HepG2 (cell line): ENCODE measurements at regions not wholly inside any gene's neighbourhood (a gene's known extent, or its start where the extent isn't known, plus 50 kb on each side); places are given as distances from the start of the nearest gene placed in this dataset.

ENCODE experiments used
- ATAC-seq: fragments of 200-7000 bp; cut with Tn5 transposase; 3 replicates; pipeline ENCODE4 v1.9.1; 2020; ENCODE audit warnings: mild to moderate bottlenecking, moderate library complexity
- BruUV-seq: library from RNA; stranded (reverse); fragments of 400-500 nt; replicated peaks from 2 replicates; lab custom pipeline; 2021; lab: Mats Ljungman, UMichigan
- CTCF ChIA-PET: fragments of 300-600 bp; formaldehyde crosslinking; extraction: SDS; loops from one replicate; lab custom pipeline; 2021; ENCODE audit warnings: low total read pairs, inconsistent platforms, low intra/inter-chr PET ratio; lab: Yijun Ruan, JAX
- POLR2A ChIA-PET: fragments of 350-600 bp; sonication (Branson Sonifier 250); formaldehyde crosslinking; loops from one replicate; lab custom pipeline; 2020; ENCODE audit warnings: antibody characterized with exemption, inconsistent platforms; lab: Yijun Ruan, JAX
- DNase-seq: peaks from one replicate; pipeline ENCODE4 v3.0.0-alpha.2; 2015; ENCODE audit warnings: low spot score
- FAIRE-seq: peaks from 3 replicates; lab custom pipeline; 2011; peaks lifted over from hg19 to GRCh38; lab: Jason Lieb, UNC
- H2AFZ ChIP-seq: one replicate; pipeline ENCODE4 v1.6.1; 2011; ENCODE audit warnings: low read length, inconsistent platforms
- H3K27ac ChIP-seq: fragments of 300-600 bp; 3 replicates; pipeline ENCODE4 v1.8.0; 2011; ENCODE audit warnings: mixed run types, mild to moderate bottlenecking, mixed read lengths, low read length, inconsistent platforms; ENCODE audit not compliant: insufficient read depth; ENCODE audit errors: extremely low read length
- H3K27me3 ChIP-seq, 2 experiments: fragments of 200-600 bp in 1 of 2; 2 replicates in 1 of 2; 3 replicates in 1 of 2; pipeline versions ENCODE4 v1.6.0 to v1.8.0; 2011; ENCODE audit warnings: low read length in 2 of 2, mild to moderate bottlenecking in 2 of 2, moderate library complexity in 2 of 2, inconsistent platforms in 1 of 2; ENCODE audit not compliant: insufficient read depth in 2 of 2, control insufficient read depth in 1 of 2
- H3K36me3 ChIP-seq, 2 experiments: fragments of 200-600 bp in 1 of 2; replicated peaks in 1 of 2; 2 replicates in 1 of 2; 3 replicates in 1 of 2; pipeline versions ENCODE4 v1.5.1 to v1.8.0; 2011; ENCODE audit warnings: low read length in 2 of 2, inconsistent platforms in 1 of 2; ENCODE audit not compliant: insufficient read depth in 2 of 2, control insufficient read depth in 1 of 2
- H3K4me1 ChIP-seq: 2 replicates; pipeline ENCODE4 v1.5.1; 2012; ENCODE audit warnings: low read length, inconsistent platforms; ENCODE audit not compliant: insufficient read depth
- H3K4me2 ChIP-seq: 2 replicates; pipeline ENCODE4 v1.6.0; 2011; ENCODE audit warnings: low read depth, low read length, inconsistent platforms
- H3K4me3 ChIP-seq, 3 experiments: fragments of 200-600 bp in 1 of 3; sonication (generic), shearing (Covaris generic) in 1 of 3; replicated peaks in 1 of 3; 2 replicates each; pipeline ENCODE4 v1.5.1; 2011 to 2016; ENCODE audit warnings: low read length in 3 of 3, inconsistent platforms in 2 of 3, low read depth in 2 of 3, mild to moderate bottlenecking in 2 of 3, control low read depth in 1 of 3, mixed read lengths in 1 of 3; ENCODE audit not compliant: insufficient read depth in 1 of 3
- H3K79me2 ChIP-seq: one replicate; pipeline ENCODE4 v1.6.1; 2011; ENCODE audit warnings: low read length, inconsistent platforms; ENCODE audit not compliant: insufficient read depth
- H3K9ac ChIP-seq: 2 replicates; pipeline ENCODE4 v1.6.0; 2011; ENCODE audit warnings: mild to moderate bottlenecking, low read depth, low read length, inconsistent platforms; ENCODE audit not compliant: insufficient read depth
- H3K9me3 ChIP-seq: 2 replicates; pipeline ENCODE4 v1.5.1; 2012; ENCODE audit warnings: mild to moderate bottlenecking, low read length
- H4K20me1 ChIP-seq: 2 replicates; pipeline ENCODE4 v1.6.0; 2011; ENCODE audit warnings: inconsistent platforms, mild to moderate bottlenecking, low read length, moderate library complexity; ENCODE audit not compliant: insufficient read depth
- ADNP ChIP-seq: sonication (generic); formaldehyde crosslinking; IDR thresholded peaks from 2 replicates; pipeline ENCODE4 v1.4.0; 2020; ENCODE audit warnings: missing genetic modification reagents
- ESRRA ChIP-seq: sonication (generic); formaldehyde crosslinking; IDR thresholded peaks from 2 replicates; pipeline ENCODE4 v1.5.1; 2020; ENCODE audit warnings: mild to moderate bottlenecking, low read depth, missing genetic modification reagents
- GTF2F1 ChIP-seq: fragments of 150-350 bp; IDR thresholded peaks from 2 replicates; pipeline ENCODE4 v1.6.1; 2014; ENCODE audit warnings: low read length
- KLF11 ChIP-seq: IDR thresholded peaks from 2 replicates; pipeline ENCODE4 v1.6.1; 2016; ENCODE audit warnings: missing compliant biosample characterization
- MED13 ChIP-seq: sonication (generic); formaldehyde crosslinking; IDR thresholded peaks from 2 replicates; pipeline ENCODE4 v1.5.0; 2020; ENCODE audit warnings: missing genetic modification reagents
- MTF1 ChIP-seq: sonication (generic); formaldehyde crosslinking; IDR thresholded peaks from 2 replicates; pipeline ENCODE4 v1.5.0; 2020; ENCODE audit warnings: missing genetic modification reagents
- NONO ChIP-seq, 2 experiments: fragments of 450-650 bp in 1 of 2; sonication (generic) in 1 of 2; formaldehyde crosslinking in 1 of 2; IDR thresholded peaks in 1 of 2; conservative IDR thresholded peaks in 1 of 2; 2 replicates each; pipeline versions ENCODE4 v1.6.1 to v1.8.0; 2017 to 2022; ENCODE audit warnings: mild to moderate bottlenecking in 1 of 2, missing genetic modification reagents in 1 of 2, moderate library complexity in 1 of 2
- PHF8 ChIP-seq: sonication (generic); formaldehyde crosslinking; IDR thresholded peaks from 2 replicates; pipeline ENCODE4 v1.5.0; 2020; ENCODE audit warnings: missing genetic modification reagents
- RFX1 ChIP-seq: fragments of 450-650 bp; IDR thresholded peaks from 2 replicates; pipeline ENCODE4 v1.6.1; 2017
- SP2 ChIP-seq: sonication (generic); formaldehyde crosslinking; IDR thresholded peaks from 2 replicates; pipeline ENCODE4 v1.5.1; 2020; ENCODE audit warnings: mild to moderate bottlenecking, missing genetic modification reagents
- TCF7L2 ChIP-seq: IDR thresholded peaks from 2 replicates; pipeline ENCODE4 v1.6.1; 2011; ENCODE audit warnings: mild to moderate bottlenecking, low read depth, low read length, moderate library complexity
- ZBTB20 ChIP-seq: sonication (generic); formaldehyde crosslinking; IDR thresholded peaks from 2 replicates; pipeline ENCODE4 v1.8.1; 2023; ENCODE audit warnings: missing genetic modification reagents, low read depth, mild to moderate bottlenecking, borderline replicate concordance
- ZKSCAN1 ChIP-seq: fragments of 150-350 bp; IDR thresholded peaks from 2 replicates; pipeline ENCODE4 v1.6.1; 2014; ENCODE audit warnings: low read length
- ZNF562 ChIP-seq: sonication (generic); formaldehyde crosslinking; IDR thresholded peaks from 2 replicates; pipeline ENCODE4 v1.8.0; 2022; ENCODE audit warnings: missing genetic modification reagents, borderline replicate concordance
- WGBS: methylation state at CpG from one replicate; pipeline ENCODE4 v1.1.6; 2017; ENCODE audit warnings: low lambda C conversion rate; 5-methylcytosine and 5-hydroxymethylcytosine counted together
- in situ Hi-C: cut with HindIII; loops from 2 replicates; pipeline ENCODE4 v1.10.0; 2017; ENCODE audit warnings: low pct_unique_long_range_greater_than_20kb; ENCODE audit not compliant: extremely low pct_ligation_motif_present
- intact Hi-C: fragments of 100-400 bp; cut with micrococcal nuclease; formaldehyde crosslinking; loops from one replicate; pipeline ENCODE4 v1.10.0; 2022; ENCODE audit not compliant: unreplicated experiment
- TF ChIP-seq, protein P1 (sequence below), 2 experiments: sonication (generic) in 1 of 2; formaldehyde crosslinking in 1 of 2; IDR thresholded peaks; 2 replicates each; pipeline versions ENCODE4 v1.6.1 to v1.9.0; 2014 to 2022; ENCODE audit warnings: antibody characterized with exemption in 1 of 2, borderline replicate concordance in 1 of 2, inconsistent platforms in 1 of 2, low read depth in 1 of 2, missing genetic modification reagents in 1 of 2

- ATAC-seq: no peak
- FAIRE-seq: no peak
- CTCF ChIA-PET: no interaction called here
These were observed 185.0 kb downstream of the ANKRD60 start for GRCh38 chr20:58043236-58044140.

GRCh38 chr20:58042591-58042990, 185.9 kb downstream of the ANKRD60 start:
- DNase-seq: no peak
- FAIRE-seq: no peak
- Histone ChIP-seq H3K36me3 (no peaks in the 10 kb centered on the region), H3K79me2 (no peaks in the 10 kb centered on the region), H3K27me3 (peaks cover 6 to 59% of the 10 kb centered on the region in 2 experiments), H4K20me1 (no peaks in the 10 kb centered on the region), H2AFZ (no peak overlapping the region), H3K4me3 (no peak overlapping the region), H3K9ac (no peak overlapping the region), H3K9me3 (no peaks in the 10 kb centered on the region), H3K27ac (no peak overlapping the region), H3K4me1 (no peaks in the 10 kb centered on the region), H3K4me2 (no peak overlapping the region)
- no peak for ATAC-seq
- 2% methylated on average over 1 of the region's 1 CpG for WGBS
- POLR2A ChIA-PET: no interaction called here
- in situ Hi-C loops: no loop called here
- intact Hi-C loops: no loop called here
- CTCF ChIA-PET: no interaction called here
- no TSS peak for BruUV-seq
- no peak for TF ChIP-seq RFX1
- TF ChIP-seq PHF8 (CRISPR knock-in tag): no peak
- no peak for TF ChIP-seq KLF11 (CRISPR knock-in tag)
- TF ChIP-seq TCF7L2: no peak
- TF ChIP-seq SP2 (CRISPR knock-in tag): no peak
- TF ChIP-seq MTF1: no peak
- TF ChIP-seq, protein P1, sequence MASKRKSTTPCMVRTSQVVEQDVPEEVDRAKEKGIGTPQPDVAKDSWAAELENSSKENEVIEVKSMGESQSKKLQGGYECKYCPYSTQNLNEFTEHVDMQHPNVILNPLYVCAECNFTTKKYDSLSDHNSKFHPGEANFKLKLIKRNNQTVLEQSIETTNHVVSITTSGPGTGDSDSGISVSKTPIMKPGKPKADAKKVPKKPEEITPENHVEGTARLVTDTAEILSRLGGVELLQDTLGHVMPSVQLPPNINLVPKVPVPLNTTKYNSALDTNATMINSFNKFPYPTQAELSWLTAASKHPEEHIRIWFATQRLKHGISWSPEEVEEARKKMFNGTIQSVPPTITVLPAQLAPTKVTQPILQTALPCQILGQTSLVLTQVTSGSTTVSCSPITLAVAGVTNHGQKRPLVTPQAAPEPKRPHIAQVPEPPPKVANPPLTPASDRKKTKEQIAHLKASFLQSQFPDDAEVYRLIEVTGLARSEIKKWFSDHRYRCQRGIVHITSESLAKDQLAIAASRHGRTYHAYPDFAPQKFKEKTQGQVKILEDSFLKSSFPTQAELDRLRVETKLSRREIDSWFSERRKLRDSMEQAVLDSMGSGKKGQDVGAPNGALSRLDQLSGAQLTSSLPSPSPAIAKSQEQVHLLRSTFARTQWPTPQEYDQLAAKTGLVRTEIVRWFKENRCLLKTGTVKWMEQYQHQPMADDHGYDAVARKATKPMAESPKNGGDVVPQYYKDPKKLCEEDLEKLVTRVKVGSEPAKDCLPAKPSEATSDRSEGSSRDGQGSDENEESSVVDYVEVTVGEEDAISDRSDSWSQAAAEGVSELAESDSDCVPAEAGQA (IDR thresholded peaks at IDR 0.05; ENCODE audit: low read depth): no peak
- TF ChIP-seq, protein P1 (CRISPR knock-in tag; IDR thresholded peaks at IDR 0.05; ENCODE audit: borderline replicate concordance): no peak
- no peak for TF ChIP-seq GTF2F1
- no peak for TF ChIP-seq NONO (IDR thresholded peaks at IDR 0.05)
- no peak for TF ChIP-seq NONO (CRISPR knock-in tag; conservative IDR thresholded peaks at IDR 0.05)
- no peak for TF ChIP-seq ESRRA (CRISPR knock-in tag)
- no peak for TF ChIP-seq ZNF562 (CRISPR knock-in tag)

More at GRCh38 chr20:58043236-58044140, 185.0 kb downstream of the ANKRD60 start:
- peaks cover 6 to 59% of the 10 kb centered on the region in 2 experiments for H3K27me3 ChIP-seq
- H3K79me2 ChIP-seq: no peaks in the 10 kb centered on the region
- no peak for DNase-seq
- H3K36me3 ChIP-seq: no peaks in the 10 kb centered on the region
- in situ Hi-C loops (no loop called here), intact Hi-C loops (no loop called here)
- no peak overlapping the region for H3K9ac ChIP-seq
- no peaks in the 10 kb centered on the region for H3K4me1 ChIP-seq
- 15% methylated on average over 17 of the region's 17 CpGs for WGBS
- H2AFZ ChIP-seq: no peak overlapping the region
- no peaks in the 10 kb centered on the region for H4K20me1 ChIP-seq
- no TSS peak for BruUV-seq
- H3K27ac ChIP-seq: no peak overlapping the region
- no peak overlapping the region for H3K4me3 ChIP-seq
- no peak overlapping the region for H3K4me2 ChIP-seq
- no peaks in the 10 kb centered on the region for H3K9me3 ChIP-seq
- POLR2A ChIA-PET: no interaction called here
- no peak for TF ChIP-seq ADNP (CRISPR knock-in tag)
- TF ChIP-seq ZKSCAN1: no peak
- TF ChIP-seq ZBTB20 (CRISPR knock-in tag): no peak
- TF ChIP-seq MED13 (CRISPR knock-in tag): no peak
